Cardiac muscle cell (in vitro differentiated cells and primary cell): ENCODE measurements at regions not wholly inside any gene's neighbourhood (a gene's known extent, or its start where the extent isn't known, plus 50 kb on each side); places are given as distances from the start of the nearest gene placed in this dataset.

ENCODE experiments used
- DNase-seq, 2 donors: peaks; one replicate each; pipeline versions ENCODE4 v3.0.0 to v3.0.0-alpha.2; 2010 to 2017; ENCODE audit warnings: low read depth in 1 of 2, low spot score in 1 of 2
- H3K27ac ChIP-seq: fragments of 200-600 bp; sonication (generic); 2 replicates; pipeline ENCODE4 v1.5.1; 2016
- H3K27me3 ChIP-seq: fragments of 200-600 bp; sonication (generic); 2 replicates; pipeline ENCODE4 v1.6.0; 2016; ENCODE audit warnings: control low read depth
- H3K36me3 ChIP-seq: fragments of 200-600 bp; sonication (generic); 2 replicates; pipeline ENCODE4 v1.5.1; 2016; ENCODE audit warnings: control low read depth
- H3K4me1 ChIP-seq: fragments of 200-600 bp; sonication (generic); 2 replicates; pipeline ENCODE4 v1.8.1; 2017; ENCODE audit warnings: low read depth, mild to moderate bottlenecking, mixed run types
- H3K4me3 ChIP-seq: fragments of 200-600 bp; sonication (generic); 2 replicates; pipeline ENCODE4 v1.5.1; 2016; ENCODE audit warnings: mild to moderate bottlenecking
- H3K9me3 ChIP-seq: fragments of 200-600 bp; sonication (generic); 2 replicates; pipeline ENCODE4 v1.5.1; 2017; ENCODE audit warnings: low read depth, mild to moderate bottlenecking, control low read depth
- TF ChIP-seq, protein P1 (sequence below): IDR thresholded peaks from 2 replicates; pipeline ENCODE4 v1.5.1; 2012; ENCODE audit warnings: low read depth, mild to moderate bottlenecking, low read length

GRCh38 chr1:87674791-87675190 is 346.1 kb downstream of the LMO4 start:
- Histone ChIP-seq H3K36me3 (no peaks in the 10 kb centered on the region), H3K4me3 (no peak overlapping the region), H3K4me1 (no peaks in the 10 kb centered on the region), H3K27me3 (no peaks in the 10 kb centered on the region), H3K27ac (no peak overlapping the region), H3K9me3 (no peaks in the 10 kb centered on the region)
- TF ChIP-seq, protein P1, sequence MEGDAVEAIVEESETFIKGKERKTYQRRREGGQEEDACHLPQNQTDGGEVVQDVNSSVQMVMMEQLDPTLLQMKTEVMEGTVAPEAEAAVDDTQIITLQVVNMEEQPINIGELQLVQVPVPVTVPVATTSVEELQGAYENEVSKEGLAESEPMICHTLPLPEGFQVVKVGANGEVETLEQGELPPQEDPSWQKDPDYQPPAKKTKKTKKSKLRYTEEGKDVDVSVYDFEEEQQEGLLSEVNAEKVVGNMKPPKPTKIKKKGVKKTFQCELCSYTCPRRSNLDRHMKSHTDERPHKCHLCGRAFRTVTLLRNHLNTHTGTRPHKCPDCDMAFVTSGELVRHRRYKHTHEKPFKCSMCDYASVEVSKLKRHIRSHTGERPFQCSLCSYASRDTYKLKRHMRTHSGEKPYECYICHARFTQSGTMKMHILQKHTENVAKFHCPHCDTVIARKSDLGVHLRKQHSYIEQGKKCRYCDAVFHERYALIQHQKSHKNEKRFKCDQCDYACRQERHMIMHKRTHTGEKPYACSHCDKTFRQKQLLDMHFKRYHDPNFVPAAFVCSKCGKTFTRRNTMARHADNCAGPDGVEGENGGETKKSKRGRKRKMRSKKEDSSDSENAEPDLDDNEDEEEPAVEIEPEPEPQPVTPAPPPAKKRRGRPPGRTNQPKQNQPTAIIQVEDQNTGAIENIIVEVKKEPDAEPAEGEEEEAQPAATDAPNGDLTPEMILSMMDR = no peak
- no peak for DNase-seq

GRCh38 chr1:87678266-87678665 is 349.6 kb downstream of the LMO4 start:
- H3K27me3 ChIP-seq = no peaks in the 10 kb centered on the region
- no peak for DNase-seq
- no peak overlapping the region for H3K4me3 ChIP-seq
- no peaks in the 10 kb centered on the region for H3K36me3 ChIP-seq
- H3K27ac ChIP-seq = no peak overlapping the region
- peaks cover 5% of the 10 kb centered on the region for H3K4me1 ChIP-seq
- H3K9me3 ChIP-seq = no peaks in the 10 kb centered on the region
- TF ChIP-seq, protein P1 = no peak

GRCh38 chr1:87682565-87682964 is 353.9 kb downstream of the LMO4 start:
- no peak overlapping the region for H3K4me3 ChIP-seq
- H3K9me3 ChIP-seq = no peaks in the 10 kb centered on the region
- DNase-seq = no peak
- H3K36me3 ChIP-seq = no peaks in the 10 kb centered on the region
- TF ChIP-seq, protein P1 = no peak
- H3K4me1 ChIP-seq = peaks cover 28% of the 10 kb centered on the region
- no peaks in the 10 kb centered on the region for H3K27me3 ChIP-seq
- no peak overlapping the region for H3K27ac ChIP-seq

- Histone ChIP-seq H3K36me3 (no peaks in the 10 kb centered on the region), H3K27me3 (no peaks in the 10 kb centered on the region), H3K27ac (no peak overlapping the region), H3K4me1 (peaks cover 28% of the 10 kb centered on the region), H3K9me3 (no peaks in the 10 kb centered on the region), H3K4me3 (no peak overlapping the region)
- DNase-seq = no peak
- TF ChIP-seq, protein P1 = no peak
Measured at GRCh38 chr1:87683196-87683956, 354.7 kb downstream of the LMO4 start.

GRCh38 chr1:87684194-87684593 is 355.5 kb downstream of the LMO4 start:
- Histone ChIP-seq H3K4me1 (peaks cover 28% of the 10 kb centered on the region), H3K4me3 (no peak overlapping the region), H3K9me3 (no peaks in the 10 kb centered on the region), H3K27ac (no peak overlapping the region), H3K27me3 (no peaks in the 10 kb centered on the region), H3K36me3 (no peaks in the 10 kb centered on the region)
- TF ChIP-seq, protein P1 = no peak
- DNase-seq = peak; percentile 13 to 58
